HUES48 (cell line): ENCODE measurements at regions not wholly inside any gene's neighbourhood (a gene's known extent, or its start where the extent isn't known, plus 50 kb on each side); places are given as distances from the start of the nearest gene placed in this dataset.
"Not testable (repeated sequence)": the region's sequence is repeated elsewhere in the genome, so short reads cannot be mapped to it uniquely, and the experiment has no call there.

Experiments used
- H3K27ac ChIP-seq: one replicate; pipeline ENCODE4 v1.7.0; 2013; ENCODE audit warnings: low read depth, low read length, inconsistent platforms
- H3K27me3 ChIP-seq: 2 replicates; pipeline ENCODE4 v1.6.1; 2013; ENCODE audit warnings: mild to moderate bottlenecking, low read length; ENCODE audit not compliant: control insufficient read depth, insufficient read depth
- H3K36me3 ChIP-seq: 2 replicates; pipeline ENCODE4 v1.6.1; 2013; ENCODE audit warnings: low read length; ENCODE audit not compliant: control insufficient read depth, insufficient read depth
- H3K4me1 ChIP-seq: 2 replicates; pipeline ENCODE4 v1.6.1; 2013; ENCODE audit warnings: mild to moderate bottlenecking, low read length; ENCODE audit not compliant: control insufficient read depth, insufficient read depth
- H3K4me3 ChIP-seq: 2 replicates; pipeline ENCODE4 v1.5.1; 2013; ENCODE audit warnings: mild to moderate bottlenecking, low read depth, low read length
- H3K9ac ChIP-seq: 2 replicates; pipeline ENCODE4 v1.6.1; 2013; ENCODE audit warnings: mild to moderate bottlenecking, low read depth, low read length, moderate library complexity
- H3K9me3 ChIP-seq: 2 replicates; pipeline ENCODE4 v1.6.1; 2013; ENCODE audit warnings: low read length; ENCODE audit not compliant: control insufficient read depth, insufficient read depth

GRCh38 chr16:29143739-29144668 is 159.2 kb downstream of the LAT start:
- H3K4me3 ChIP-seq, H3K27me3 ChIP-seq, H3K9ac ChIP-seq, H3K36me3 ChIP-seq, H3K4me1 ChIP-seq, H3K27ac ChIP-seq, H3K9me3 ChIP-seq: not testable (repeated sequence)

- not testable (repeated sequence) for H3K4me1 ChIP-seq, H3K27me3 ChIP-seq, H3K36me3 ChIP-seq, H3K27ac ChIP-seq, H3K9me3 ChIP-seq, H3K9ac ChIP-seq, H3K4me3 ChIP-seq
Observed at GRCh38 chr16:29142506-29142905, 157.7 kb downstream of the LAT start.

- Histone ChIP-seq H3K27ac (no peak overlapping the region), H3K27me3 (no peaks in the 10 kb centered on the region), H3K4me1 (0 out of 2 replicates have a peak, but pooled peaks cover 3% of the 10 kb centered on the region), H3K9me3 (no peaks in the 10 kb centered on the region), H3K4me3 (no peak overlapping the region), H3K9ac (no peak overlapping the region), H3K36me3 (no peaks in the 10 kb centered on the region)
Observed at GRCh38 chr16:29141586-29142324, 156.9 kb downstream of the LAT start.

GRCh38 chr16:29141121-29141520 is 156.3 kb downstream of the LAT start:
- H3K9ac ChIP-seq, H3K36me3 ChIP-seq, H3K4me3 ChIP-seq, H3K4me1 ChIP-seq, H3K27ac ChIP-seq, H3K9me3 ChIP-seq, H3K27me3 ChIP-seq: not testable (repeated sequence)

- not testable (repeated sequence) for H3K36me3 ChIP-seq, H3K9me3 ChIP-seq, H3K27me3 ChIP-seq, H3K9ac ChIP-seq, H3K4me3 ChIP-seq, H3K4me1 ChIP-seq, H3K27ac ChIP-seq
Observed at GRCh38 chr16:29139901-29140855, 155.3 kb downstream of the LAT start.

- no peak overlapping the region for H3K4me3 ChIP-seq
- no peaks in the 10 kb centered on the region for H3K36me3 ChIP-seq
- H3K9ac ChIP-seq, result no peak overlapping the region
- no peaks in the 10 kb centered on the region for H3K27me3 ChIP-seq
- no peaks in the 10 kb centered on the region for H3K9me3 ChIP-seq
- no peak overlapping the region for H3K27ac ChIP-seq
- H3K4me1 ChIP-seq, result 0 out of 2 replicates have a peak, but pooled peaks cover 3% of the 10 kb centered on the region
Observed at GRCh38 chr16:29139261-29139802, 154.5 kb downstream of the LAT start.

DNA sequence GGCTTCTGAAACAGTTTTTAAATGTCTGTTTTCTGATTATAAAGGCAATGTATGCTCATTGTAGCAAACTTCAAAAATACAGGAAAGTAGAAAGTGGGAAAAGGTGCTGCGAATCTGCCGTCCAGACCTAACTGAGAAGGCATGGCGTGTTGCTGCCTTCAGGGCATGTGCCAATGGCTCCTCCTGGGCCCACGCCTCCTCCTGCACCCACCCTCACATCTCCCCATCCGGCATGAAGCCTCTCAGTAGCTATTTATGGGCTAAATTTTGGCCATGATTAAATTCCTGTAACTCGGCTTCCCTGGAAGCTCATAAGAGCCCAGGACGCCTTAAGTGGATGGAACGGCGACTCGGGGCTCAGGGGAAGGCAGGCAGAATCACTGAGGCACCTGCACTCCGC is 153.8 kb downstream of the LAT start:
- H3K36me3 ChIP-seq, H3K27ac ChIP-seq, H3K9ac ChIP-seq, H3K4me3 ChIP-seq, H3K9me3 ChIP-seq, H3K4me1 ChIP-seq, H3K27me3 ChIP-seq: not testable (repeated sequence)

DNA sequence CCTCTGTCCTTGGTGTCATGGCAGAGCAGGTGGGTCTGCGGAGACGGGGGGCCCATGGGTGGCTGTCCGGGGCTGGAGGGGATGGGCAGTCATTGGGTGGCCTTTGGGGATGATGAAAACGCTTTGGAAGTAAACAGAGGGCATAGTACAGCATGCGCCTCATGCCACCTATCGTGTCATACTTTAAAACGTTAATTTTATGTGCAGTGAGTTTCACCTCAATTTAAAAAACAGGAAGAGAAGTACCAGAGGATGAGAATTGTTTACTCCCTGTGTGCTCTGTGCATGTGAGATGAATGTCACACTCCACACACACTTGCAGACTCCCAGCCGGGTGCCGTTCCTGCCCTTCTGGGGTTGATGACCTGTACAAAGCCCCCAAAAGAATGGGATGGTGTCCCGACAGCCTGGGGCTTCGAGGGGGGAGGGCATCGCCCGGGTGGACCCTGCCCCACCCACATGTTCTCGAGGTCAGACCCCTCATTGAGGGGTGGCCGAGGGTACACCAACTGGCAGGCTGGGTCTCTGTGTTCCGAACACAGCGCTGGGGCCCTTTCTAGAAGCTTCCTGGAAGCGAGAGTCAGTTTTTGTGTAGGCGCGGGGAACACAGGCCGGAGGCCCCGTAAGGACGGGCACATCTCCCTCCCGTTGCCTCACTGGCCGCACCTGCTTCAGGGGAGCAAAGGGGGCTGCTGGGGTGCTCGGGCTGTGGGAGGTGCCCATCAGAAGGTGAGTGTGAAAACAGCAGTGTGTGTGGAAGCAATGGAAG is 153.2 kb downstream of the LAT start:
- H3K27ac ChIP-seq, H3K4me1 ChIP-seq, H3K9me3 ChIP-seq, H3K9ac ChIP-seq, H3K4me3 ChIP-seq, H3K36me3 ChIP-seq, H3K27me3 ChIP-seq: not testable (repeated sequence)

DNA sequence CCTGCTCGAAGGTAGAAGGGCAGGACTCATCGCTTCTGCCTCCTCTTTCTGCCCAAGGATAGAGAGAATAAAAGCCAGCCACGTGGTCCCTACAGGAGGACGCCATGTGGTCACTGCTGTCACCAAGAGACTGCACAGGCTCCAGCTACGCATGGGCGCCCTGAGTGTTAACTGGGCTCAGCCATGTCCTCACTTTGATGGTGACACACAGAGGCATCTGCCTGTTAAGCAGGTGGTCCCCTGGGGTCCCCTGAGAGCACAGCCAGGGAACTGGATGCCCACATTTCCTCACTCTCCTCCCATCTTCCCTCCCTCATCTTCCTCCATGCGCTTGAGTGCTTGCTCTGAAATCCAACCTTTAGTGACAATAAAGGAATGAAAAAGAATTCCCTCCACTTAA is 152.6 kb downstream of the LAT start:
- H3K27me3 ChIP-seq, H3K36me3 ChIP-seq, H3K27ac ChIP-seq, H3K4me1 ChIP-seq, H3K4me3 ChIP-seq, H3K9me3 ChIP-seq, H3K9ac ChIP-seq: not testable (repeated sequence)

GRCh38 chr16:29136916-29137315 is 152.1 kb downstream of the LAT start:
- not testable (repeated sequence) for H3K4me3 ChIP-seq, H3K9me3 ChIP-seq, H3K27me3 ChIP-seq, H3K27ac ChIP-seq, H3K4me1 ChIP-seq, H3K36me3 ChIP-seq, H3K9ac ChIP-seq
